ENCODE measurements at regions not wholly inside any gene's neighbourhood (a gene's known extent, or its start where the extent isn't known, plus 50 kb on each side); places are given as distances from the start of the nearest gene placed in this dataset.

GRCh38 chrY:7344661-7345060 lies 433.1 kb upstream of the AMELY start:
- Histone ChIP-seq H3K79me2 (ENCODE audit: control insufficient read depth, insufficient read depth, low read length) (no peaks in the 10 kb centered on the region), H3K27me3 (replicated peaks in 1 of 4; ENCODE audit: control extremely low read depth in 1 of 4, control insufficient read depth in 3 of 4, insufficient read depth in 4 of 4, low read length in 3 of 4) (no peaks in the 10 kb centered on the region), H2AFZ (ENCODE audit: insufficient read depth, low read depth, low read length, poor library complexity, severe bottlenecking) (no peak overlapping the region), H3K27ac (ENCODE audit: low read length in 2 of 2) (no peak overlapping the region), H3K4me2 (replicated peaks; ENCODE audit: low read depth, low read length, poor library complexity, severe bottlenecking) (no peak overlapping the region), H3K4me3 (ENCODE audit: control extremely low read depth in 1 of 5, extremely low read depth in 1 of 5, insufficient read depth in 1 of 5, low read depth in 2 of 5, low read length in 4 of 5) (no peak overlapping the region), H3K9me3 (ENCODE audit: control extremely low read depth in 1 of 3, control insufficient read depth in 2 of 3, insufficient read depth in 1 of 3, low read length in 2 of 3) (no peaks in the 10 kb centered on the region), H4K20me1 (ENCODE audit: control insufficient read depth, insufficient read depth, low read length, poor library complexity, severe bottlenecking) (no peaks in the 10 kb centered on the region), H3K9ac (ENCODE audit: low read length) (no peak overlapping the region), H3K36me3 (replicated peaks in 1 of 2; ENCODE audit: control extremely low read depth in 1 of 2, control insufficient read depth in 1 of 2, extremely low read depth in 1 of 2, insufficient read depth in 2 of 2, low read length in 1 of 2) (peaks cover 0 to 2% of the 10 kb centered on the region in 2 experiments), H3K4me1 (ENCODE audit: control insufficient read depth in 2 of 2, insufficient read depth in 2 of 2, low read length in 2 of 2) (peaks cover 0 to 9% of the 10 kb centered on the region in 2 donors)
- no peaks in the 10 kb centered on the region for H3K9me3 Mint-ChIP-seq (ENCODE audit: insufficient read depth)
- H3K27me3 Mint-ChIP-seq, result no peaks in the 10 kb centered on the region
- ATAC-seq (ENCODE audit: low read depth), result no peak
- WGBS (ENCODE audit: insufficient coverage), result no CpG with 5 or more reads among the region's 7 CpGs
- DNase-seq, result peak; percentile 52
- POLR2A ChIA-PET, result no interaction called here
- TF ChIP-seq CTCF (IDR thresholded peaks at IDR 0.05) (peak; percentile 72), EZH2 (IDR thresholded peaks at IDR 0.05; ENCODE audit: borderline replicate concordance, insufficient read depth, low read depth, low read length, poor library complexity, severe bottlenecking) (no peak)
- intact Hi-C loops (cut with micrococcal nuclease), result loop anchor here (5.0 kb wide), 1 partner anchor 72 kb away; no protein-coding TSS in a partner anchor
- H3K27ac Mint-ChIP-seq, result no peak overlapping the region
- H3K4me1 Mint-ChIP-seq, result peaks cover 8% of the 10 kb centered on the region
- no peak overlapping the region for H3K4me3 Mint-ChIP-seq
- CTCF ChIA-PET, result no interaction called here

GRCh38 chrY:7343261-7343660 lies 431.7 kb upstream of the AMELY start:
- no peak overlapping the region for H3K27ac Mint-ChIP-seq
- intact Hi-C loops (cut with micrococcal nuclease), result loop anchor here (5.0 kb wide), 1 partner anchor 71 kb away; no protein-coding TSS in a partner anchor
- peaks cover 17% of the 10 kb centered on the region for H3K4me1 Mint-ChIP-seq

More at GRCh38 chrY:7343261-7343660, 431.7 kb upstream of the AMELY start:
- no peak overlapping the region for H2AFZ ChIP-seq (ENCODE audit: insufficient read depth, low read depth, low read length, poor library complexity, severe bottlenecking)
- DNase-seq (no peak), ATAC-seq (ENCODE audit: low read depth) (no peak)
- no peak for TF ChIP-seq CTCF (IDR thresholded peaks at IDR 0.05)
- no peak for TF ChIP-seq EZH2 (IDR thresholded peaks at IDR 0.05; ENCODE audit: borderline replicate concordance, insufficient read depth, low read depth, low read length, poor library complexity, severe bottlenecking)
- H3K27ac ChIP-seq (ENCODE audit: low read length in 2 of 2), result no peak overlapping the region
- no peaks in the 10 kb centered on the region for H3K27me3 ChIP-seq (replicated peaks in 1 of 4; ENCODE audit: control extremely low read depth in 1 of 4, control insufficient read depth in 3 of 4, insufficient read depth in 4 of 4, low read length in 3 of 4)
- H3K36me3 ChIP-seq (replicated peaks in 1 of 2; ENCODE audit: control extremely low read depth in 1 of 2, control insufficient read depth in 1 of 2, extremely low read depth in 1 of 2, insufficient read depth in 2 of 2, low read length in 1 of 2), result peaks cover 0 to 2% of the 10 kb centered on the region in 2 experiments
- H3K9me3 ChIP-seq (ENCODE audit: control extremely low read depth in 1 of 3, control insufficient read depth in 2 of 3, insufficient read depth in 1 of 3, low read length in 2 of 3), result no peaks in the 10 kb centered on the region
- H3K9me3 Mint-ChIP-seq (ENCODE audit: insufficient read depth), result no peaks in the 10 kb centered on the region
- H3K4me2 ChIP-seq (replicated peaks; ENCODE audit: low read depth, low read length, poor library complexity, severe bottlenecking), result no peak overlapping the region
- ChIA-PET POLR2A (no interaction called here), CTCF (no interaction called here)
- no peaks in the 10 kb centered on the region for H3K27me3 Mint-ChIP-seq
- no peak overlapping the region for H3K9ac ChIP-seq (ENCODE audit: low read length)
- no peaks in the 10 kb centered on the region for H3K79me2 ChIP-seq (ENCODE audit: control insufficient read depth, insufficient read depth, low read length)
- H3K4me3 Mint-ChIP-seq, result no peak overlapping the region
- peaks cover 0 to 18% of the 10 kb centered on the region in 2 donors for H3K4me1 ChIP-seq (ENCODE audit: control insufficient read depth in 2 of 2, insufficient read depth in 2 of 2, low read length in 2 of 2)
- no CpG with 5 or more reads among the region's 4 CpGs for WGBS (ENCODE audit: insufficient coverage)
- no peaks in the 10 kb centered on the region for H4K20me1 ChIP-seq (ENCODE audit: control insufficient read depth, insufficient read depth, low read length, poor library complexity, severe bottlenecking)
- H3K4me3 ChIP-seq (ENCODE audit: control extremely low read depth in 1 of 5, extremely low read depth in 1 of 5, insufficient read depth in 1 of 5, low read depth in 2 of 5, low read length in 4 of 5), result no peak overlapping the region

Data from B cell (primary cell).